Activated CD4-positive, alpha-beta memory T cell treated with anti-CD3 and anti-CD28 coated beads for 36 hours (primary cell): ENCODE measurements at regions not wholly inside any gene's neighbourhood (a gene's known extent, or its start where the extent isn't known, plus 50 kb on each side); places are given as distances from the start of the nearest gene placed in this dataset.

Experiments used
- CTCF ChIA-PET: fragments of 350-600 bp; sonication (Branson Sonifier 250); formaldehyde crosslinking; loops from one replicate; lab custom pipeline; 2021; ENCODE audit warnings: antibody characterized with exemption, inconsistent platforms; lab: Charles Lee
- POLR2A ChIA-PET: fragments of 350-600 bp; sonication (Branson Sonifier 250); formaldehyde crosslinking; loops from one replicate; lab custom pipeline; 2021; ENCODE audit warnings: antibody characterized with exemption; lab: Charles Lee
- DNase-seq: peaks from one replicate; pipeline ENCODE4 v3.0.0-alpha.2; 2020
- H3K27ac Mint-ChIP-seq: one replicate; pipeline ENCODE4 v1.8.0; 2021; ENCODE audit warnings: mixed read lengths
- H3K27me3 Mint-ChIP-seq: one replicate; pipeline ENCODE4 v1.8.0; 2021; ENCODE audit warnings: mixed read lengths
- H3K36me3 Mint-ChIP-seq: one replicate; pipeline ENCODE4 v1.8.0; 2021; ENCODE audit warnings: mixed read lengths
- H3K4me1 Mint-ChIP-seq: one replicate; pipeline ENCODE4 v1.8.0; 2021; ENCODE audit warnings: low read depth, mixed read lengths
- H3K4me3 Mint-ChIP-seq: one replicate; pipeline ENCODE4 v1.8.0; 2021; ENCODE audit warnings: mild to moderate bottlenecking, mixed read lengths
- H3K9me3 Mint-ChIP-seq: one replicate; pipeline ENCODE4 v1.8.0; 2021; ENCODE audit warnings: mixed read lengths
- intact Hi-C: fragments of 100-400 bp; cut with micrococcal nuclease; formaldehyde crosslinking; loops from one replicate; pipeline ENCODE4 v1.15.1; 2023

GRCh38 chr3:128555841-128556240, 62.8 kb upstream of the GATA2 start:
- no peak overlapping the region for H3K27ac Mint-ChIP-seq
- no peak overlapping the region for H3K4me3 Mint-ChIP-seq
- H3K4me1 Mint-ChIP-seq: peaks cover 11% of the 10 kb centered on the region
- CTCF ChIA-PET: interaction anchor here (1.6 kb wide), 1 partner anchor 11 kb away, joined by 4 read pairs; no protein-coding TSS in a partner anchor
- POLR2A ChIA-PET: no interaction called here
- no peak for DNase-seq
- peaks cover 54% of the 10 kb centered on the region for H3K27me3 Mint-ChIP-seq
- intact Hi-C loops: no loop called here
- no peaks in the 10 kb centered on the region for H3K36me3 Mint-ChIP-seq
- peaks cover 5% of the 10 kb centered on the region for H3K9me3 Mint-ChIP-seq

- no peak overlapping the region for H3K4me3 Mint-ChIP-seq
- DNase-seq: no peak
- ChIA-PET POLR2A (no interaction called here), CTCF (interaction anchor here (1.6 kb wide), 1 partner anchor 12 kb away, joined by 4 read pairs; no protein-coding TSS in a partner anchor)
- peaks cover 59% of the 10 kb centered on the region for H3K27me3 Mint-ChIP-seq
- peaks cover 11% of the 10 kb centered on the region for H3K4me1 Mint-ChIP-seq
- H3K36me3 Mint-ChIP-seq: no peaks in the 10 kb centered on the region
- intact Hi-C loops: no loop called here
- H3K9me3 Mint-ChIP-seq: peaks cover 5% of the 10 kb centered on the region
- H3K27ac Mint-ChIP-seq: no peak overlapping the region
Measured at GRCh38 chr3:128555098-128555825, 62.3 kb upstream of the GATA2 start.

GRCh38 chr3:128554465-128555097, 61.6 kb upstream of the GATA2 start:
- no peak for DNase-seq
- Mint-ChIP-seq H3K4me1 (peaks cover 6% of the 10 kb centered on the region), H3K36me3 (no peaks in the 10 kb centered on the region), H3K4me3 (no peak overlapping the region), H3K27me3 (peaks cover 57% of the 10 kb centered on the region), H3K9me3 (peaks cover 5% of the 10 kb centered on the region), H3K27ac (no peak overlapping the region)
- ChIA-PET CTCF (no interaction called here), POLR2A (no interaction called here)
- intact Hi-C loops: no loop called here

- Mint-ChIP-seq H3K4me3 (no peak overlapping the region), H3K9me3 (peaks cover 5% of the 10 kb centered on the region), H3K36me3 (no peaks in the 10 kb centered on the region), H3K27me3 (peaks cover 55% of the 10 kb centered on the region), H3K27ac (no peak overlapping the region), H3K4me1 (peaks cover 3% of the 10 kb centered on the region)
- intact Hi-C loops: no loop called here
- ChIA-PET CTCF (no interaction called here), POLR2A (no interaction called here)
- DNase-seq: no peak
Measured at GRCh38 chr3:128554100-128554464, 61.1 kb upstream of the GATA2 start.

- Mint-ChIP-seq H3K36me3 (no peaks in the 10 kb centered on the region), H3K4me1 (peaks cover 3% of the 10 kb centered on the region), H3K4me3 (no peak overlapping the region), H3K9me3 (peaks cover 5% of the 10 kb centered on the region), H3K27ac (no peak overlapping the region), H3K27me3 (peaks cover 55% of the 10 kb centered on the region)
- no peak for DNase-seq
- intact Hi-C loops: no loop called here
- ChIA-PET CTCF (no interaction called here), POLR2A (no interaction called here)
Measured at GRCh38 chr3:128553560-128553959, 60.6 kb upstream of the GATA2 start.

GRCh38 chr3:128551867-128552266, 58.9 kb upstream of the GATA2 start:
- H3K27ac Mint-ChIP-seq: no peak overlapping the region
- intact Hi-C loops: no loop called here
- peaks cover 42% of the 10 kb centered on the region for H3K27me3 Mint-ChIP-seq
- H3K4me3 Mint-ChIP-seq: no peak overlapping the region
- CTCF ChIA-PET: no interaction called here
- H3K4me1 Mint-ChIP-seq: peaks cover 3% of the 10 kb centered on the region
- no peaks in the 10 kb centered on the region for H3K36me3 Mint-ChIP-seq
- no peak for DNase-seq
- POLR2A ChIA-PET: no interaction called here
- H3K9me3 Mint-ChIP-seq: no peaks in the 10 kb centered on the region

- CTCF ChIA-PET: no interaction called here
Measured at GRCh38 chr3:128551451-128551850, 58.5 kb upstream of the GATA2 start.

GRCh38 chr3:128550471-128551126, 57.6 kb upstream of the GATA2 start:
- CTCF ChIA-PET: interaction anchor here (1.2 kb wide), 1 partner anchor 22 kb away, joined by 3 read pairs; no protein-coding TSS in a partner anchor
- H3K9me3 Mint-ChIP-seq: no peaks in the 10 kb centered on the region
- DNase-seq: no peak
- no peak overlapping the region for H3K4me3 Mint-ChIP-seq
- POLR2A ChIA-PET: no interaction called here
- H3K27ac Mint-ChIP-seq: no peak overlapping the region
- H3K27me3 Mint-ChIP-seq: peaks cover 38% of the 10 kb centered on the region
- H3K36me3 Mint-ChIP-seq: no peaks in the 10 kb centered on the region
- peaks cover 3% of the 10 kb centered on the region for H3K4me1 Mint-ChIP-seq
- intact Hi-C loops: no loop called here

More at GRCh38 chr3:128551451-128551850, 58.5 kb upstream of the GATA2 start:
- DNase-seq: no peak
- Mint-ChIP-seq H3K27me3 (peaks cover 40% of the 10 kb centered on the region), H3K4me3 (no peak overlapping the region), H3K36me3 (no peaks in the 10 kb centered on the region), H3K9me3 (no peaks in the 10 kb centered on the region), H3K4me1 (peaks cover 3% of the 10 kb centered on the region), H3K27ac (no peak overlapping the region)
- POLR2A ChIA-PET: no interaction called here
- intact Hi-C loops: no loop called here

- H3K4me1 Mint-ChIP-seq: peaks cover 3% of the 10 kb centered on the region
- H3K36me3 Mint-ChIP-seq: no peaks in the 10 kb centered on the region
- H3K27ac Mint-ChIP-seq: no peak overlapping the region
- CTCF ChIA-PET: interaction anchor here (1.2 kb wide), 1 partner anchor 23 kb away, joined by 3 read pairs; no protein-coding TSS in a partner anchor
- H3K27me3 Mint-ChIP-seq: peaks cover 38% of the 10 kb centered on the region
- H3K9me3 Mint-ChIP-seq: no peaks in the 10 kb centered on the region
- DNase-seq: no peak
- H3K4me3 Mint-ChIP-seq: no peak overlapping the region
- POLR2A ChIA-PET: no interaction called here
- intact Hi-C loops: no loop called here
Measured at GRCh38 chr3:128550113-128550440, 57.1 kb upstream of the GATA2 start.

- ChIA-PET CTCF (interaction anchor here (0.6 to 1.2 kb wide), 2 partner anchors 23 to 600 kb away, joined by 3 to 4 read pairs; no protein-coding TSS in a partner anchor), POLR2A (no interaction called here)
- Mint-ChIP-seq H3K4me1 (no peaks in the 10 kb centered on the region), H3K36me3 (no peaks in the 10 kb centered on the region), H3K9me3 (no peaks in the 10 kb centered on the region), H3K27me3 (peaks cover 33% of the 10 kb centered on the region), H3K27ac (no peak overlapping the region), H3K4me3 (no peak overlapping the region)
- DNase-seq: no peak
- intact Hi-C loops: no loop called here
Measured at GRCh38 chr3:128549283-128550112, 56.5 kb upstream of the GATA2 start.

- CTCF ChIA-PET: interaction anchor here (0.6 kb wide), 1 partner anchor 601 kb away, joined by 4 read pairs; no protein-coding TSS in a partner anchor
- Mint-ChIP-seq H3K4me1 (no peaks in the 10 kb centered on the region), H3K36me3 (no peaks in the 10 kb centered on the region), H3K4me3 (no peak overlapping the region), H3K27ac (no peak overlapping the region), H3K9me3 (peaks cover 2% of the 10 kb centered on the region), H3K27me3 (peaks cover 25% of the 10 kb centered on the region)
- no peak for DNase-seq
- intact Hi-C loops: no loop called here
- POLR2A ChIA-PET: no interaction called here
Measured at GRCh38 chr3:128548426-128549282, 55.7 kb upstream of the GATA2 start.
